Ascending aorta (tissue), 2 donors: ENCODE measurements at regions not wholly inside any gene's neighbourhood (a gene's known extent, or its start where the extent isn't known, plus 50 kb on each side); places are given as distances from the start of the nearest gene placed in this dataset.
"Not testable (repeated sequence)": the region's sequence is repeated elsewhere in the genome, so short reads cannot be mapped to it uniquely, and the experiment has no call there.

ENCODE experiments used
- DNase-seq, 2 donors: peaks; one replicate each; pipeline ENCODE4 v3.0.0-alpha.2; 2019; ENCODE audit warnings: low spot score in 2 of 2
- H3K27ac ChIP-seq, 2 donors: fragments of 200-600 bp; sonication (generic); one replicate each; pipeline ENCODE4 v1.5.1; 2016 to 2017; ENCODE audit warnings: mild to moderate bottlenecking in 1 of 2
- H3K27me3 ChIP-seq: fragments of 200-600 bp; sonication (generic); one replicate; pipeline ENCODE4 v1.5.1; 2017
- H3K36me3 ChIP-seq, 2 donors: fragments of 200-600 bp; sonication (generic); one replicate each; pipeline ENCODE4 v1.5.1; 2016
- H3K4me1 ChIP-seq, 2 donors: fragments of 200-600 bp; sonication (generic); one replicate each; pipeline ENCODE4 v1.5.1; 2016 to 2017; ENCODE audit warnings: mild to moderate bottlenecking in 1 of 2
- H3K4me3 ChIP-seq, 2 donors: fragments of 200-600 bp; sonication (generic); one replicate each; pipeline ENCODE4 v1.5.1; 2016 to 2017; ENCODE audit warnings: mild to moderate bottlenecking in 1 of 2
- H3K9me3 ChIP-seq, 2 donors: fragments of 200-600 bp; sonication (generic); one replicate each; pipeline ENCODE4 v1.5.1; 2016
- intact Hi-C: fragments of 100-400 bp; cut with DNase I; formaldehyde crosslinking; loops from one replicate; pipeline ENCODE4 v1.15.1; 2023

GRCh38 chr1:120267894-120268551, 91.7 kb upstream of the SEC22B start:
- H3K36me3 ChIP-seq, H3K4me3 ChIP-seq, H3K9me3 ChIP-seq, intact Hi-C loops, H3K4me1 ChIP-seq, H3K27me3 ChIP-seq, H3K27ac ChIP-seq, DNase-seq: not testable (repeated sequence)

DNA sequence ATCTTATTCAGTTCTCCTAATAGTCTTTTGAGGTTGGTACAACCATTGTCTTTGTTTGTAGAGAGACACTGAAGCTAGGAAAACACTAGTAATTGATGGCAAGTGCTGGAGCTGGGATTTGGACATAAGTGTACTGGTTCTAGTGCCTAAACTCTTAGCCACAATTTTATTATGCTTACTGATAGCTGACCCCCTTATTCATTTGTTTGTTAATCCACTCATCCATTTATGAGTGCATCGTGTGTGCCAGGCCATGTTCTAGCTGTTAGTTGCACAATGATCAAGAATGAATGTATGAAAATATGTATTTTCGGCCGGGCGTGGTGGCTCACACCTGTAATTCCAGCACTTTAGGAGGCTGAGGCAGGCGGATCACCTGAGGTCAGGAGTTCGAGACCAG, 88.2 kb upstream of the SEC22B start:
- intact Hi-C loops, H3K36me3 ChIP-seq, DNase-seq, H3K27me3 ChIP-seq, H3K9me3 ChIP-seq, H3K4me3 ChIP-seq, H3K27ac ChIP-seq, H3K4me1 ChIP-seq: not testable (repeated sequence)

DNA sequence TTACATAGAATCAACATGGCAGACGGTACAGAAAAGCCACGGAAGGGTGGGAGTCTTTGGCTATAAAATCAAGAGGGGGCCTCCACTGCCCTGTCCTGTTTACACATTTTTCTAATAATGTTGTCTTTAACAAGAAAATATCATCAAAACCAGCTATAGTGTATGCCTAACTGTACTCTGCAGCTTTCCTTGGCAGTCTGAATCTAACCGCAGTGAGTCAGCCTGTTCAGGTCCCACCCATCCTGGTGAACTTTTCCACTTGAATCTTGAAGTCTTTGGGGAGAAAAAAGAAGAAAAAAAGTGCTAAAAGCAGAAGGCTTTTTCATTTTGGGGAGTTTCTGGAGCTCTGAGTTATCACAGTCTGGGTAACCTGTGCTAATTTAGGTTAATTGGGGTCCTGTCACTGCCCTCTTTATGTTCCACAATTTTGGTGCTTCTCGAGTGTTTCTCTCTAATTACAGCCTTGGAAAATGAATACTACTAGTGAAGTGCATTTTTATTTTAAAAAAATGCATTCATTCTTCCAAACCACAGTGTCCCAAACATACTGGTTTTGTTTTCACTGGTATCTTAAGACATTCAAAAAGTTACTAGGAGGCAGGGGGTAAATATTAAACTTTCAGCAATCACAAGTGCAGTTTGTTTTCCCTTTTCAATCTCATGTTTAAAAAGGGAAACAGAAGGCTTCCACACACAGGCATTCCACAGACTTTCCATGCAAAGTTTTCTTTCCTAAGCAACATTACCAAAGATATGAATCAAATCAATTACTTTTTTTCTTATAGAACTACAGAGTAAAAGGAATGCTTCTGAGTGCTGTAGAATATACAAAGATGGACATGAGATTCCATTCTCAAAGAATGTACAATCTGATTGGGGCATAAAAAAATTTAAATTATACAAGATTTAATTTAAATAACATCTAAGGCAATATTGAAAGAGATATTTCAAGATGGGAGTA, 86.8 kb upstream of the SEC22B start:
- DNase-seq, H3K4me1 ChIP-seq, H3K4me3 ChIP-seq, H3K36me3 ChIP-seq, H3K27ac ChIP-seq, intact Hi-C loops, H3K9me3 ChIP-seq, H3K27me3 ChIP-seq: not testable (repeated sequence)

GRCh38 chr1:120257778-120258105, 81.4 kb upstream of the SEC22B start:
- H3K9me3 ChIP-seq, H3K36me3 ChIP-seq, H3K4me1 ChIP-seq, intact Hi-C loops, H3K27me3 ChIP-seq, H3K27ac ChIP-seq, H3K4me3 ChIP-seq: not testable (repeated sequence)
- DNase-seq = peak in 1 of 2 donors; percentile 41

DNA sequence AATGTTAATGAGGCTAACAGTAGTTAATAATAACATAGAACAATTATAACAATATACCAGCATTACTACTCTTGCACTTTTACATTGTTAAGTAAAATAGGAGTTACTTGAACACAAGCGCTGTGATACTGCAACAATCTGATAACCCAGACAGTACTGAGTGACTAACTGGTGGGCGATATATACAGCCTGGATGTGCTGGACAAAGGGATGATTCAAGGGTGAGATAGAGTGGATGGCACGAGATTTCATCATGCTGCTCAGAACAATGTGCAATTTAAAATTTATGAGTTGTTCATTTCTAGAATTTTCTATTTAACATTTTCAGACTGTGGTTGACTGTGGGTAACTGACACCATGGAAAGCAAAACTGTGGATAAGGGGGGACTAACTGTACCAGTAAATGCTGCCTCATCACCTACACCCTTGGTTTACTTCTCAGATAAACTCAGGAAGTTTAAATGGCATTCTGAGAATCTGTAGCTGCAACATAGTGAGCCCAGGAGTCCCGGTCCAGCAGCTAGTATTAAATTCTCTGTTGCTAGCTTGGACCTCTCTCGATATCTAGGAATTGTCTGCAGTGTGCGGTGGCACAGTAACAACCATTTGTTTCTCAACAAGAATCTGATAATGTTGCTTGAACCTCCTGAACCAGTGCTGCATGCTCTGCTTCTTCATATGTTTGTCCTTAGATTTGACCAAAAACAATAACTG, 80.9 kb upstream of the SEC22B start:
- H3K27ac ChIP-seq, DNase-seq, H3K4me1 ChIP-seq, H3K4me3 ChIP-seq, H3K36me3 ChIP-seq, intact Hi-C loops, H3K9me3 ChIP-seq, H3K27me3 ChIP-seq: not testable (repeated sequence)

DNA sequence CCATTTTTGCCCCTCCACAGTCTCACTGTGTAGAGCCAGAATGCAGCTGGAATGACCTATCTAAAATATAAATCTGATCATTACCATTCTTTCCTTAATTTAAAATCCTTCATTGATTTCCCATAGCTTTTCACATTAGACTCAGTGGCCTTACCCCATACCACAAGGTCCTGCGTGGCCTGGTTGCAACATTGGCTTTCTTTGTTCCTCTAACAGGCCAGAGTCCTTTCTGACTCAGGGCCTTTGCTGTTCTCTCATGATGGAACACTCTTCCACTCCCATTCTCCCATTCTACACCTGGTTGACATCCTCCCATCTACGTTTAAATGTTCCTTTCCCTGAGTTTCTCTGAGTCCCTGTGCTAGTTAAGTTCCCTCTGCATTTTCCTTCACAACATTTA, 74.4 kb upstream of the SEC22B start:
- H3K27ac ChIP-seq, DNase-seq, H3K4me1 ChIP-seq, intact Hi-C loops, H3K4me3 ChIP-seq, H3K27me3 ChIP-seq, H3K9me3 ChIP-seq, H3K36me3 ChIP-seq: not testable (repeated sequence)

- intact Hi-C loops, H3K27ac ChIP-seq, DNase-seq, H3K9me3 ChIP-seq, H3K36me3 ChIP-seq, H3K4me1 ChIP-seq, H3K27me3 ChIP-seq, H3K4me3 ChIP-seq: not testable (repeated sequence)
Measured at GRCh38 chr1:120248726-120249427, 72.6 kb upstream of the SEC22B start.

- H3K36me3 ChIP-seq, H3K4me3 ChIP-seq, H3K9me3 ChIP-seq, intact Hi-C loops, H3K27ac ChIP-seq, DNase-seq, H3K4me1 ChIP-seq, H3K27me3 ChIP-seq: not testable (repeated sequence)
Measured at GRCh38 chr1:120248203-120248602, 71.9 kb upstream of the SEC22B start.

- H3K36me3 ChIP-seq, H3K27me3 ChIP-seq, H3K27ac ChIP-seq, H3K9me3 ChIP-seq, H3K4me3 ChIP-seq, H3K4me1 ChIP-seq, DNase-seq, intact Hi-C loops: not testable (repeated sequence)
Measured at GRCh38 chr1:120243867-120244266, 67.5 kb upstream of the SEC22B start.

DNA sequence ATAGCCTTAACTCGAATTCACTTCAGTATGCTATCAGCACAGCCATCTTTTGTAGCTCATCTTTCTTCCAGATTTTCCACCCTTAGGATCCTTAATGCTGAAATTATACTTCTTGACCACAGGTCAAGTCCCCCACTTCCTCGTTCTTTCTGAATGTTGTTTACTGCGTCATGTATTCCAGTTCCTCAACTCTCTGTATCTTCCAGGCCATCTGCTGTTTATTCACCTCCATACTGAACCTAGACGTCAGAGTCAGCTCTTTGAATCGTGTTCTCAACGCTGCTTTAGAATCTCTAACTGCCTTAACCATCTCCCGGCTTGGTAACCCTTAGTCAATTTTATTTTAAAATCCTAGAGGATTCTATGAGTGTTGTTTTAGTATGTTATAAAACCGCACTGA, 66.3 kb upstream of the SEC22B start:
- H3K9me3 ChIP-seq, DNase-seq, H3K4me3 ChIP-seq, H3K4me1 ChIP-seq, H3K27ac ChIP-seq, H3K27me3 ChIP-seq, intact Hi-C loops, H3K36me3 ChIP-seq: not testable (repeated sequence)

- H3K27ac ChIP-seq, H3K36me3 ChIP-seq, H3K4me1 ChIP-seq, intact Hi-C loops, H3K27me3 ChIP-seq, H3K4me3 ChIP-seq, H3K9me3 ChIP-seq, DNase-seq: not testable (repeated sequence)
Measured at GRCh38 chr1:120241868-120242267, 65.5 kb upstream of the SEC22B start.

- intact Hi-C loops, H3K36me3 ChIP-seq, H3K4me3 ChIP-seq, H3K27ac ChIP-seq, H3K9me3 ChIP-seq, DNase-seq, H3K4me1 ChIP-seq, H3K27me3 ChIP-seq: not testable (repeated sequence)
Measured at GRCh38 chr1:120240181-120240580, 63.9 kb upstream of the SEC22B start.

GRCh38 chr1:120239351-120239750, 63.0 kb upstream of the SEC22B start:
- H3K4me1 ChIP-seq, H3K27me3 ChIP-seq, H3K9me3 ChIP-seq, H3K4me3 ChIP-seq, H3K27ac ChIP-seq, intact Hi-C loops, DNase-seq, H3K36me3 ChIP-seq: not testable (repeated sequence)

- H3K4me1 ChIP-seq, DNase-seq, H3K9me3 ChIP-seq, intact Hi-C loops, H3K27me3 ChIP-seq, H3K4me3 ChIP-seq, H3K27ac ChIP-seq, H3K36me3 ChIP-seq: not testable (repeated sequence)
Measured at GRCh38 chr1:120238867-120239266, 62.5 kb upstream of the SEC22B start.
